HG03039 (cell line): ENCODE measurements at regions not wholly inside any gene's neighbourhood (a gene's known extent, or its start where the extent isn't known, plus 50 kb on each side); places are given as distances from the start of the nearest gene placed in this dataset.
"Not testable (repeated sequence)": the region's sequence is repeated elsewhere in the genome, so short reads cannot be mapped to it uniquely, and the experiment has no call there.

Experiments used
- ATAC-seq: cut with Tn5 transposase; IDR thresholded peaks from one replicate; pipeline ENCODE4 v1.9.1; 2021; ENCODE audit warnings: mild to moderate bottlenecking, moderate library complexity; ENCODE audit not compliant: unreplicated experiment

DNA sequence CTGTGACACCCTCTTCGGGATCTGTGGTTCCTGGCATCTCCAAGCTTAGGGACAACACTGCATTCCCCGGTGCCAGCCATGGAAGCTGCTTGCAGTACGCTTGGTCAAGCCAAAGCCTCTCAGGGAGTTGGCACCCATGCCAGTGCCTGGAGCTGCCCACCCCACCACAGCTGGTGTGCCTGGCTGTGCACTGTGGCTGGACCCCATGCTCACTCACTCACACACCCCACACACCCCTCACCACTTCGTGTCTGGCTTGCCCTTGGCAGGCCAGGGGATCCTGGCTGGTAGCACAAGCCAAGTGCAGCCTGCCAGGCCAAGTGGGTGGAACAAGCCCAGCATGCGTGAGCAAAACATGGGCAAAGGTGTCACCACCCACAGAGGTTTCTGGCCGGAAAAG, 324.5 kb upstream of the PTGER4 start:
- no peak for ATAC-seq

DNA sequence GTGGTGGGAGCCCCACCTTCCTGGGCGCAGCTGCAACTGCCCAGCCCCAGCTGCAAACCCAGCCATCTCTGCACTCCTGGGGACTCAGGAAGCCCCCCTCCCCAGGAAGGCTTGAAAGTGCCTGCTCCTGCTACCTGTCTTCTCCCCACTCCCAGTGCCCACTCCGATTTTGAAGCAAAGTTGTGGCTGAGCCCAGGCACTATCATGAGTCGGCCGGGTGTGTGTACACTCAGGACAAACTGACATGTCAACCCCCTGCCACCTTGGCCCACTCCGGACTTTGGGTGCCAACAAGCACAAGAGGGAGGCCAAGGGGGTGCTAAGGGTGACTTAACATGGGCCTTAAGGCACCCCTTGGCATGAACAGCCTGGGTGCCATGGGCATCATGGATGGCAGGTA, 325.5 kb upstream of the PTGER4 start:
- ATAC-seq: no peak

DNA sequence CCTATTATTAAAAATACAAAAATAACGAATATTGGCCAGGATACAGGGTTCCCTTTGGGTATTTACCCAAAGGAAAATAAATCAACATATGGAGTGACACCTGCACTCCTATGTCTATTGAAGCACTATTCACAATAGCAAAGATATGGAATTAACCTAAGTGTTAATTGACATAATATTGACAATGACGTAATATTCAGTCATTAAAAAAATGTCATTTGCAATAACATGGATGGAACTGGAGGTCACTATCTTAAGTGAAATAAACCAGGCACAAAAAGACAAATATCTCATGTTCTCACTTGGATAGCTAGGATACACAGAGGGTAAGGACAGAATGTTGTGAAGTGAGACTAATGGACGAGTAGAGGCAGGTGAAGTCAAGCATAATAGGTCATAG, 326.3 kb upstream of the PTGER4 start:
- ATAC-seq: no peak

- ATAC-seq: no peak
Measured at GRCh38 chr5:40347981-40348725, 331.6 kb upstream of the PTGER4 start.

DNA sequence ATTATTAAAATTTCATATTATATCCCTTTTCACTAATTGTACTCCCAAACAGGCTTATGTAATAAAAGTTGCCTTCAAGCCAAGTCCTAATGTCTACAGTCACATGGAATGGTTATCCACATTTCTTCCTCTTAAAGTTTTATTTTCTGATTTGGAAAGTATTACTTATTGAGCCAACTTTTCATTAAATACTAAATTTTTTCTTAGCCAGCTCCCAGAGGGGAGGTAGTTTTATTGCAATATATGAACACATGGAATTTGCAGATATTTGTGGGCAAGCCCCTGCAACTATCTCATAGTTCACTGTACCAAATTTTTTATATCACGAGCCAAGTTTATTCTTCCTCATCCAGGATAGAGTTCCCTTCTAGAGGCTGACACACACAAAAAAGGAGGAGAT, 332.8 kb upstream of the PTGER4 start:
- ATAC-seq: no peak

DNA sequence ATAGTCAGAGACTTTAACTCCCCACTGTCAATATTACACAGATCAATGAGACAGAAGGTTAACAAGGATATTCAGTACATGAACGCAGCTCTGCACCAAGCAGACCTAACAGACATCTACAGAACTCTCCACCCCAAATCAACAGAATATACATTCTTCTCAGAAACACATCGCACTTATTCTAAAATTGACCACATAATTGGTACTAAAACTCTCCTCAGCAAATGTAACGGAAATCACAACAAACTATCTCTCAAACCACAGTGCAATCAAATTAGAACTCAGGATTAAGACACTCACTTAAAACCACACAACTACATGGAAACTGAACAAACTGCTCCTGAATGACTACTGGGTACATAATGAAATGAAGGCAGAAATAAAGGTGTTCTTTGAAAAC, 341.3 kb upstream of the PTGER4 start:
- not testable (repeated sequence) for ATAC-seq

DNA sequence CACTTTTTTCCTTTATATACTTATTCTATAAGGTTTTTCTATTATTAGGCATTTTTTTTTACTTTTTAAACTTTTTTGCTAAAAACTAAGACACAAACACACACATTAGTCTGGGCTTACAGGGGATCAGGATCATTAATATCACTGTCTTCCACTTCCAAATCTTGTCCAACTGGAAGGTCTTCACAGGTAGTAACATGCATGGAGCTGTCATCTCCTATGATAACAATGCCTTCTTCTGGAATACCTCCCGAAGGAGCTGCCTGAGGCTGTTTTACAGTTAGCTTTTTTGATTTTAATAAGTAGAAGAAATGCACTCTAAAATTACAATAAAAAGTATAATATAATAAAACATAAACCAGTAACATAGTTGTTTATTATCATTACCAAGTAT, 345.5 kb upstream of the PTGER4 start:
- ATAC-seq: no peak

DNA sequence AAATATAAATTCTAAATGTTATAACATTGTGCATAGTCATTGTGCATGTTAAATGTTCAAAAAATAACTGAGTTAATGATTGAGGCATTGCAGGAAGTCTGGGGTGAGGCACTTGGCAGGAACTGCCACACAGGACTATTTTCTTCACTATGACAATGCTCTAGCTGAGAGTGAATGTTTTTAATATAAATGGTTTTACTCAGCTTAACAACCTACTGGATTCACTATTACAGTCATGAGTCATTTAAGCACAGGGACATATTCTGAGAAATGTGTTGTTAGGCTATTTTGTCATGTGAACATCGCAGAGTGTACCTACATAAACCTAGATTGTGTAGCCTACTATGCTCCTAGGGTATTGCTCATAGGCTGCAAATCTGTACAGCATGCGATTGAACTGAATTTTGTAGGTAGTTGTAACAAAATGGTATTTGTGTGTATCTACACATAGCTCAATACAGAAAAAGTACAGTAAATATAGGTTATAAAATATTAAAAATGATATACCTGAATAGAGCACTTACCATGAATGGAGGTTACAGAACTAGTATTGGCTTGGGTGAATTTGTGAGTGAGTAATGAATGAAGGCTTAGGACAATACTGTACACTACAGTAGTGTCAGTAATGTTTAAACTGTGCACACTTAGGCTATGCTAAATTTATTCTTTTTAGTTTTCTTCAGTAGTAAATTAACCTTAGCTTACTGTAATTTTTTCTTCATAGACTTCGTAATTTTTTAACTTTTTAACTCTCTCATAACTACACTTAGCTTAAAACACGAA, 346.1 kb upstream of the PTGER4 start:
- ATAC-seq: no peak

DNA sequence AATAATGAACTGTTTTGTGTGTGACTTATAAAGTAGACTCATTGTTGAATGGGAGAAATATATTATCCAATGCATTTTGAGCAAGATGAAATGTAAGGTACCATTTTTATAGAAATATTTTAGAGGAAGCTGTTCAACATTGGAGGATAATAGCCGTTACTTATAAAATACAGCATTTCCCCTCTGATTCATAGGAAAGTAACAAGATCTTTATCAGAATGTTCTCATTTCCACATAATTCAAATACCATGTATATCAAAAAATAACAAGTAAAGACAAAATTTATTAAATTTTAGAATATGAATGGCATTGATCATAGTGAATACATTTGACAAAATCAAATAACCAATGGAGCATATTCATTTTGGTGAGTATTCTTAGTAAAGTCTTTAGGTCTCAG, 346.7 kb upstream of the PTGER4 start:
- ATAC-seq: no peak

DNA sequence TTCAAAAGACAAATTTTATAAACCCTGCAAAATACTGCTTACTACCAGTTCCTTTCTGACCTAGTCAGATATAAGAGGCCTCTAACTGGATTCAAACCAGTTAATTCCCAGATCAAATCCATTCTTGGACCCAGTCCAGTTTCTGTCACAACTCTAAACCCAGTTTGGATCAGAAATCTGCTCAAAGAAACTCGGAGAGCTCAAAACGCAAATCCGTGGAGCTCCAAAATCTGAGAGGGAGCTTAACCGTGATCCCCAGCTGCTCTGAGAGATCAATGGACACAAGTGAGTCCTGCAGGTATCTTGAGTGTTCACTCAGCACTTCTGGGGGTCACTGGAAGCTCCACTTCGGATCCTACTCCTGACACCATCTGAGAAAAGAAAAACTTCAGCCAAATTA, 348.1 kb upstream of the PTGER4 start:
- ATAC-seq: no peak

- ATAC-seq: no peak
Measured at GRCh38 chr5:40321514-40321913, 358.2 kb upstream of the PTGER4 start.

GRCh38 chr5:40318395-40318794, 361.3 kb upstream of the PTGER4 start:
- no peak for ATAC-seq

DNA sequence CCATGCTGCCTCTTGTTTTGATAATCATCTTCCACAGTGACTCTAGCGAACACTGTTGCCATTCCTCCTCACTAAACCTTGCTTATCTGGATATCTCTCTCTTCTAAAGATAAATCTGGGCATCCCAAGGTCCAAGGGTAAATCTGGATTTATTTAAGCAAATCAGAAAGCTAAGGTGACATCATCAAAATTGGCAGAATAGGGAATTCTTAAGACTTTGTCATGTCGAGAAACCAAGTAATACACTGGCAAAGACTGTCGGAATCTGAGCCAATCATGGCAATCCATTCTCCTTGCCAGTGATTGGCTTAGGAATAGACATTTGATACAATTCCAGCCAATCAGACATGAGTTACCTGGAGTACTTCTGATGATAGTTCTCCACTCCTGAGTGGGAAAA, 362.7 kb upstream of the PTGER4 start:
- no peak for ATAC-seq

- no peak for ATAC-seq
Measured at GRCh38 chr5:40315126-40315525, 364.6 kb upstream of the PTGER4 start.

- ATAC-seq: no peak
Measured at GRCh38 chr5:40314275-40314674, 365.4 kb upstream of the PTGER4 start.

- no peak for ATAC-seq
Measured at GRCh38 chr5:40312205-40312604, 367.5 kb upstream of the PTGER4 start.

DNA sequence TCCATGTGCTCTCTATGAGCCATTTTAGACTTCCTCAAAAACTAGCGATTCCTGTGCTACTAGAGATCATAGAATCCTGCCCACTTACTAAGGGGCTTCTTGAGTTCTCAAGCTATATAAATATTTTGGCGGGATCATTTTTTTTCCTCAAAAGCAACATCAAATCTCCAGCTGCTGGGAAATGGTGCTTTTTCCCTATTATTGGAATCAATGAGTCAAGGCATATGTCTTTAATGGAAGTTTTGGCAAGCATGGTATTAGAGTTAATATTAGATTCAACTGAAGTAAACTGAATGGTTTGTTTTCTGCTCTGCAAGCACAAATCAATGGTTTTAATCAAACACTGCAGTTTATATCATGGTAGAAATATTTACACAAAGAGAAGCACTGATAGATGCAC, 369.9 kb upstream of the PTGER4 start:
- no peak for ATAC-seq

DNA sequence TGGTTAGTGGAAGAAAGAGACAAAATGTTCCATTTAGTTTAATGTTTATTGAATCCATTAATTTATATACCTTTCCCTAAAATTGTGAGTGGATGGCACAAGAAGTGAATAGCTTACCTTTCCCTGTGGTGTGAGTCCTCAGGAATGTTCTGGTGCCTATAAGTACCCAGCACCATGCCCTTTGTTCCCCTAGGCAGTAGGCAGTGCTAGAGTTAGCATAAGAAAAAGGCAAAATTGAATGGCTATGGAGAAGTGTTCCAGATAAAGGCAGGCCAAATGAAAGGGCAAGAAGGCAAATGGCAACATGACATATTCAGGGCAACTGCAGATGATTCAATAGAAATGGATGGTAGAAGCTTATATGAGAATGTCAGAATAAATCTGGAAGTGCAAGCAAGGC, 370.8 kb upstream of the PTGER4 start:
- no peak for ATAC-seq

DNA sequence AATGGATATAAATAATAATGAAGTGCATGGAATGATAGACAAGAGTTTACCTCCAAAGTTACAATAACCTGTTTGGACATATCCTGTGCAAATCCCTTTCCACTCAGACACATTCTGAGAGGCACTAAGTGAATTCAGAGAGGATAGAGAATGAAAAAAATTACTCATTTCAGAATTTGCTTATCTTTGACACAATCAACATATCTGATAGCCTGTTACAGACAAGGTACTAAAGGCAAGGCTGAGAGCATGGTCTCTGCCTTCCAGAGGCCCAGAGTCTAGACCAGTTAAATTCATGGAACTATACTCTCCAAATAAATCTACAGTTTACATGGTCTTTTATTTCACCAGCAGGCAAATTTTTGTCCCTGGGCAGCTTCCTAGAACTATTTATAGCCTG, 371.8 kb upstream of the PTGER4 start:
- ATAC-seq: no peak

DNA sequence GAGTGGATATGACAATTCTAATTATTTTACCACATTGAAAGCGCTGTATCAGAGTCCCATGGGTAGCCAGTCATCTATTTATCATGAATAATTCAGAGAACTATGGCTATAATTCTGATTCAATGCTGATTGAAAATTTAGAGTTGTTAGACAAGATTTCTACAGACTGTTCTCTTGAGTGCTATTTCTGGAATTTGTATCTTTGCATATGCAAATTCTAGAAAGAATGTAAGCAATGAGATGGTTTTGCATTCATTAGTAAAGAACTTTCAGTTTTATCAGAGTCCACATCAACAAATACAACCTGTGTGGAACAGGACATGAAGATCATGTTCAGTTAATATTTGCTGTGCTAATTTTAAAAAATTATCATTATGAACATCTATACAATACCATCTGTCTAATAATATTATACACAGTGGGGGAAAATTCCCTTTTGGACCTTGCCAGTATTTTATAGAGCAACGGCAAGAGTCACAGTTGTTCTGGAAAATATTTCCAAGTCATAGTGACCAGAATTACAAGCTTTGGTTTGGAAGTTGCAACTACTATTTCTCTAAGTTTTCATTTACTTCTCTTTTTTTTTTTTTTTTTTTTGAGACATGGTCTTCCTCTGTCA, 372.7 kb upstream of the PTGER4 start:
- no peak for ATAC-seq

DNA sequence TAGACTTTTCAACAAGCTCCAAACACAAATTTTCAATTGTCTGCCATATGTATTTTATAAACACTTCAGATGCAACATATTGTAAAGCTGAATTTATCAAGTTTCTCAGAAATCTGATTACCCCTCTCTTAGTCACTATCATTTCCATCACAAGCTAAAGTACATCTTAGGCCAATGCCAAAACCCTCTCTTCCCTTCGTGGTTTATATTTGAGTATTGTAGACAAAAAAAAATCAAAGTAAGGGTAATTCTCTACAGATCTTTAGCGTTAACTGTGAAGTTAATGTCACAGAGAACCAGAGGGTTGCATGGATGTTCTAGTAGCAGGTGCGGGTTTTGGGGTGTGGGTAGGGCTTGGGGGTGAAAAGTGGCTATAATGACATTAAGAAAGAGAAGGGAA, 387.7 kb upstream of the PTGER4 start:
- no peak for ATAC-seq

DNA sequence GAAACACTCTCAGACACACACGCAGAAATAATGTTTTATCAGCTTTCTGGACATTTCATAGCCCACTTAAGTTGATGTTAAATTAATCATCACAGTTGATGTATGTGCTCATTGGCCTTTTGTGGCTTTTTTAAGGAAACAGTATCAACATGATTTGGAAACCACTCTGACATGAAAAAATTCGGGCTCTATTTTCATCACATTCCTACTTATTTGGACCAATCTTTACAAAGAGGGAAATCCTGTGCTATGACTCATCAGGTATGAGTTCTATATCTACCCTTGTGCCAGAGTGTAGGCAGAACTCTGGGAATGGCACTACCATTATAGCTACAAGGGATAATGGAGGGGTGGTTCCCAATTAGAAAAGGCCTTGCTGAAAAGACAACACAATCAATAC, 388.4 kb upstream of the PTGER4 start:
- ATAC-seq: no peak
